A549 (cell line): ENCODE measurements at regions not wholly inside any gene's neighbourhood (a gene's known extent, or its start where the extent isn't known, plus 50 kb on each side); places are given as distances from the start of the nearest gene placed in this dataset.

Experiments
- ATAC-seq, 2 experiments: fragments of 200-7000 bp in 1 of 2; fragments of >200 bp in 1 of 2; cut with Nextera tagmentation in 1 of 2; cut with Tn5 transposase in 1 of 2; 3 replicates each; pipeline versions ENCODE4 v1.8.0 to v1.9.1; 2018 to 2020; ENCODE audit warnings: mild to moderate bottlenecking in 1 of 2, moderate library complexity in 1 of 2
- CTCF ChIA-PET: fragments of 300-600 bp; sonication (Branson Sonifier 250); formaldehyde crosslinking; extraction: SDS; loops from one replicate; lab custom pipeline; 2021; ENCODE audit warnings: antibody characterized with exemption, inconsistent platforms; lab: Yijun Ruan, JAX
- POLR2A ChIA-PET: fragments of 350-600 bp; formaldehyde crosslinking; extraction: SDS; loops from one replicate; lab custom pipeline; 2021; ENCODE audit warnings: antibody characterized with exemption, inconsistent platforms; lab: Yijun Ruan, JAX
- DNase-seq, 2 experiments: peaks; one replicate each; pipeline versions ENCODE4 v3.0.0 to v3.0.0-alpha.2; 2011 to 2016; ENCODE audit warnings: low read depth in 1 of 2, low spot score in 1 of 2
- FAIRE-seq: peaks from 2 replicates; lab custom pipeline; 2011; peaks lifted over from hg19 to GRCh38; lab: Jason Lieb, UNC
- H3K27ac ChIP-seq, 2 experiments: fragments of >200 bp; sonication (Bioruptor Twin); formaldehyde crosslinking; 3 replicates each; pipeline ENCODE4 v1.5.1; 2016 to 2017
- H3K4me1 ChIP-seq: fragments of >200 bp; sonication (Bioruptor Twin); formaldehyde crosslinking; 3 replicates; pipeline ENCODE4 v1.6.1; 2016
- H3K4me2 ChIP-seq: fragments of >200 bp; sonication (Bioruptor Twin); formaldehyde crosslinking; 3 replicates; pipeline ENCODE4 v1.6.1; 2016
- H3K4me3 ChIP-seq: fragments of >200 bp; sonication (Bioruptor Twin); formaldehyde crosslinking; 3 replicates; pipeline ENCODE4 v1.5.1; 2016
- H3K9me3 ChIP-seq: fragments of >200 bp; sonication (Bioruptor Twin); formaldehyde crosslinking; 3 replicates; pipeline ENCODE4 v1.6.1; 2016
- BHLHE40 ChIP-seq: IDR thresholded peaks from 2 replicates; pipeline ENCODE4 v1.6.1; 2012; ENCODE audit warnings: low read depth, low read length, inconsistent platforms
- CEBPB ChIP-seq, 2 experiments: fragments of >200 bp in 1 of 2; sonication (Bioruptor Twin) in 1 of 2; formaldehyde crosslinking in 1 of 2; IDR thresholded peaks; 2 replicates each; pipeline ENCODE4 v1.6.1; 2012 to 2016
- CHD2 ChIP-seq: fragments of 150-350 bp; IDR thresholded peaks from 2 replicates; pipeline ENCODE4 v1.6.1; 2014; ENCODE audit warnings: low read length; ENCODE audit not compliant: partially characterized antibody
- CHD4 ChIP-seq: fragments of 200-600 bp; sonication (generic); IDR thresholded peaks from 2 replicates; pipeline ENCODE4 v1.6.1; 2016; ENCODE audit warnings: antibody characterized with exemption, mild to moderate bottlenecking, borderline replicate concordance
- EHMT2 ChIP-seq: fragments of 200-600 bp; sonication (generic); IDR thresholded peaks from 2 replicates; pipeline ENCODE4 v1.6.1; 2016; ENCODE audit warnings: antibody characterized with exemption, low read depth, mild to moderate bottlenecking, moderate library complexity
- FOSL2 ChIP-seq, 2 experiments: fragments of 450-650 bp in 1 of 2; fragments of >200 bp in 1 of 2; sonication (Bioruptor Twin) in 1 of 2; formaldehyde crosslinking; IDR thresholded peaks; 2 replicates each; pipeline versions ENCODE4 v1.5.0 to v1.6.1; 2016 to 2020; ENCODE audit warnings: mild to moderate bottlenecking in 1 of 2, moderate library complexity in 1 of 2
- GATA3 ChIP-seq: IDR thresholded peaks from 2 replicates; pipeline ENCODE4 v1.6.1; 2012; ENCODE audit warnings: borderline replicate concordance
- HDAC2 ChIP-seq: fragments of 200-600 bp; sonication (generic); IDR thresholded peaks from 2 replicates; pipeline ENCODE4 v1.6.1; 2016
- HEYL ChIP-seq: fragments of 250-450 bp; sonication (Bioruptor Pico); IDR thresholded peaks from 2 replicates; pipeline ENCODE4 v1.8.0; 2021; ENCODE audit warnings: mild to moderate bottlenecking, moderate library complexity
- JUNB ChIP-seq: fragments of >200 bp; sonication (Bioruptor Twin); formaldehyde crosslinking; IDR thresholded peaks from 2 replicates; pipeline ENCODE4 v1.6.1; 2016
- MAFK ChIP-seq: fragments of 450-650 bp; IDR thresholded peaks from 2 replicates; pipeline ENCODE4 v1.6.1; 2014; ENCODE audit not compliant: partially characterized antibody
- NFE2L2 ChIP-seq: fragments of 150-350 bp; conservative IDR thresholded peaks from 2 replicates; pipeline ENCODE4 v1.6.1; 2014; ENCODE audit warnings: low read length
- PHF8 ChIP-seq: fragments of 200-600 bp; sonication (generic); IDR thresholded peaks from 2 replicates; pipeline ENCODE4 v1.6.1; 2016; ENCODE audit warnings: low read depth, mild to moderate bottlenecking, antibody characterized with exemption, moderate library complexity, borderline replicate concordance
- POLR2A ChIP-seq: IDR thresholded peaks from 2 replicates; pipeline ENCODE4 v1.6.1; 2012; ENCODE audit warnings: mild to moderate bottlenecking, low read length
- RCOR1 ChIP-seq: fragments of 150-350 bp; IDR thresholded peaks from 2 replicates; pipeline ENCODE4 v1.6.1; 2014; ENCODE audit warnings: antibody characterized with exemption, low read length, low read depth
- ZC3H11A ChIP-seq: fragments of 450-650 bp; IDR thresholded peaks from 2 replicates; pipeline ENCODE4 v1.6.1; 2014; ENCODE audit warnings: antibody characterized with exemption, mild to moderate bottlenecking
- WGBS: methylation state at CpG from one replicate; pipeline ENCODE4 v1.1.6; 2017; ENCODE audit errors: missing lambda C conversion rate; 5-methylcytosine and 5-hydroxymethylcytosine counted together
- TF ChIP-seq, protein P1 (sequence below): fragments of 450-650 bp; IDR thresholded peaks from 2 replicates; pipeline ENCODE4 v1.6.1; 2014; ENCODE audit warnings: antibody characterized with exemption
- TF ChIP-seq, protein P2 (sequence below): IDR thresholded peaks from 2 replicates; pipeline ENCODE4 v1.6.1; 2012; ENCODE audit warnings: low read depth, borderline replicate concordance
- TF ChIP-seq, protein P3 (sequence below): fragments of 250-450 bp; sonication (Bioruptor Pico); IDR thresholded peaks from 2 replicates; pipeline ENCODE4 v1.5.0; 2021; ENCODE audit warnings: mild to moderate bottlenecking, moderate library complexity, borderline replicate concordance
- TF ChIP-seq, protein P4 (sequence below): fragments of 150-350 bp; IDR thresholded peaks from 2 replicates; pipeline ENCODE4 v1.6.1; 2014; ENCODE audit warnings: low read depth, mild to moderate bottlenecking, low read length
- TF ChIP-seq, protein P5 (sequence below): fragments of >200 bp; sonication (Bioruptor Twin); formaldehyde crosslinking; IDR thresholded peaks from 3 replicates; pipeline ENCODE4 v1.6.1; 2016

DNA sequence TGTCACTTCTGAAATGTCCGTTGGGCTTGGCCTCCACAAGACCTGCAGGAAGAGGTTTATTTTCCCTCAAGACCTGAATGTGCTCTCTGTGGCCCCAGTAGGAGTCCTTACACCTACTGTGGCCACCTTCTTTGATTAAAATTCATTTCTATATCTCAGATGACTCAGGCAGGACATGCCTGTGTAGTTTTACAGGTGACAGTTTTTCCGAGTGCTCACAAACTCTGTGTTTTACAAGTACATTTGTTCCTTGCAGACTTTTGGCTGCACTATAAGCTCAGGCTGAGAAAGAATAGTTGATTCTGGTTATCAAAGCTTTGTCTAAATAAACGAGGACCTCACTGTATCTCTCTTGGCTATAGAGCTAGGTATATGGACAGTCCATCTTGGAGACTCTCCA, 257.1 kb downstream of the MAP2K4 start:
- TF ChIP-seq, protein P1, sequence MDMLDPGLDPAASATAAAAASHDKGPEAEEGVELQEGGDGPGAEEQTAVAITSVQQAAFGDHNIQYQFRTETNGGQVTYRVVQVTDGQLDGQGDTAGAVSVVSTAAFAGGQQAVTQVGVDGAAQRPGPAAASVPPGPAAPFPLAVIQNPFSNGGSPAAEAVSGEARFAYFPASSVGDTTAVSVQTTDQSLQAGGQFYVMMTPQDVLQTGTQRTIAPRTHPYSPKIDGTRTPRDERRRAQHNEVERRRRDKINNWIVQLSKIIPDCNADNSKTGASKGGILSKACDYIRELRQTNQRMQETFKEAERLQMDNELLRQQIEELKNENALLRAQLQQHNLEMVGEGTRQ = no peak
- TF ChIP-seq HDAC2 (no peak), PHF8 (no peak), CHD2 (no peak), CHD4 (no peak)
- TF ChIP-seq, protein P2, sequence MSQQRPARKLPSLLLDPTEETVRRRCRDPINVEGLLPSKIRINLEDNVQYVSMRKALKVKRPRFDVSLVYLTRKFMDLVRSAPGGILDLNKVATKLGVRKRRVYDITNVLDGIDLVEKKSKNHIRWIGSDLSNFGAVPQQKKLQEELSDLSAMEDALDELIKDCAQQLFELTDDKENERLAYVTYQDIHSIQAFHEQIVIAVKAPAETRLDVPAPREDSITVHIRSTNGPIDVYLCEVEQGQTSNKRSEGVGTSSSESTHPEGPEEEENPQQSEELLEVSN = no peak
- peaks cover 9% of the 10 kb centered on the region for H3K4me1 ChIP-seq
- WGBS = 42% methylated on average over 3 of the region's 3 CpGs
- ChIA-PET CTCF (interaction anchor here (0.9 kb wide), 1 partner anchor 22 kb away, joined by 3 read pairs; no protein-coding TSS in a partner anchor), POLR2A (no interaction called here)
- no peak overlapping the region for H3K27ac ChIP-seq
- no peak overlapping the region for H3K4me3 ChIP-seq
- H3K4me2 ChIP-seq = no peak overlapping the region
- FAIRE-seq = no peak
- peaks cover 14% of the 10 kb centered on the region for H3K9me3 ChIP-seq
- no peak for ATAC-seq
- no peak for DNase-seq

DNA sequence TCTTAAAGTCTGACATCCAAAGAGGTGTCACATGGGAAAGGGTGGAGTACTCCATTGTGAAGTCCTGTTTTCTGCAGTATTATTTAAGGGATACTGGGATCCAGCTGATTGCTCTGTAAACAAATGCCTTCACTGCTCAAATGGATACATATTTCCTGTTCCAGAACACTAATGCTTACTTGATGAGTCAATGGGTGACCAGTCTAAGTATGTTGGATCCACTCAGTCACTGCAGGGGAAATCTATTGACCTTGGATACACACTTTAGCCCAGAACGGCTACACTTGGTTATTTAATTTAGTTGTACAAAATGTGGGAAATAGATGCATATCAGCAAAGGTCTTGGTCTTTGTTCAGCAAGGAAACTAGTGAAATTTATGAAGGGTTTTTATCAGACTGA, 261.4 kb downstream of the MAP2K4 start:
- POLR2A ChIA-PET = no interaction called here
- ATAC-seq = peak; percentile 64 to 87; a peak in 5 of 6 replicates
- DNase-seq = peak; percentile 8 to 64
- CTCF ChIA-PET = interaction anchor here (1.5 kb wide), 1 partner anchor 385 kb away, joined by 6 read pairs; no protein-coding TSS in a partner anchor
- H3K9me3 ChIP-seq = no peaks in the 10 kb centered on the region
- no peak overlapping the region for H3K4me3 ChIP-seq
- H3K27ac ChIP-seq = peak overlapping the region; percentile 34 to 45; a peak in 3 of 6 replicates
- TF ChIP-seq, protein P3, sequence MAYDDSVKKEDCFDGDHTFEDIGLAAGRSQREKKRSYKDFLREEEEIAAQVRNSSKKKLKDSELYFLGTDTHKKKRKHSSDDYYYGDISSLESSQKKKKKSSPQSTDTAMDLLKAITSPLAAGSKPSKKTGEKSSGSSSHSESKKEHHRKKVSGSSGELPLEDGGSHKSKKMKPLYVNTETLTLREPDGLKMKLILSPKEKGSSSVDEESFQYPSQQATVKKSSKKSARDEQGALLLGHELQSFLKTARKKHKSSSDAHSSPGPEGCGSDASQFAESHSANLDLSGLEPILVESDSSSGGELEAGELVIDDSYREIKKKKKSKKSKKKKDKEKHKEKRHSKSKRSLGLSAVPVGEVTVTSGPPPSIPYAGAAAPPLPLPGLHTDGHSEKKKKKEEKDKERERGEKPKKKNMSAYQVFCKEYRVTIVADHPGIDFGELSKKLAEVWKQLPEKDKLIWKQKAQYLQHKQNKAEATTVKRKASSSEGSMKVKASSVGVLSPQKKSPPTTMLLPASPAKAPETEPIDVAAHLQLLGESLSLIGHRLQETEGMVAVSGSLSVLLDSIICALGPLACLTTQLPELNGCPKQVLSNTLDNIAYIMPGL (CRISPR knock-in tag) = no peak
- TF ChIP-seq POLR2A (no peak), RCOR1 (no peak), EHMT2 (no peak), JUNB (peak; percentile 48; the same call in 1 of the 2 replicates), GATA3 (peak; percentile 31; the same call in 1 of the 2 replicates), FOSL2 (IDR thresholded peaks at IDR 0.05) (0 out of 2 replicates have a peak, but pooled peaks have one; percentile 10), FOSL2 (CRISPR knock-in tag; IDR thresholded peaks at IDR 0.05) (peak; percentile 64), HEYL (no peak), MAFK (no peak), ZC3H11A (no peak)
- TF ChIP-seq, all 56 proteins: peak for 3
- peak overlapping the region; percentile 30; the same call in 2 of the 3 replicates for H3K4me2 ChIP-seq
- peaks cover 9% of the 10 kb centered on the region for H3K4me1 ChIP-seq
- 13% methylated on average over 1 of the region's 1 CpG for WGBS
- FAIRE-seq = no peak

DNA sequence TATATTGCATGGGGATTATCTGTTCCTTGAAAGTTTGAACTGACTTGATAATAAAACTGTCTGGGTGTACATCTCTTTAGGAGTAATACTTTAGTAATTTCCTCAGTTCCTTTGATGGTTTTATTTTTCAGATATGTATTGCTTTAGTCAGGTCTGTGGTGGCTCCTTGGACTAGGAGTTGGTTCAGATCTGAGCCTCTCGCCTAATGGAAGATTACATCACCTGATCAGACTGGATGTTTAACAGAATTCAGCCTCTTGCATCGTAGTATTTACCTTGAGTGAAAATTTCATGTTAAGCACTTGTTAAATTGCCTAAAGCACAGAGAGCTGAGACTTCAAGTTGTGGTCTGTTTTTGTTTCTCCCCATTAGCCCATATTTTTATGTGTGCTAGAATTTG, 267.3 kb downstream of the MAP2K4 start:
- no peak for DNase-seq
- no peak for FAIRE-seq
- ChIA-PET POLR2A (no interaction called here), CTCF (no interaction called here)
- H3K27ac ChIP-seq = no peak overlapping the region; a peak in 1 of 6 replicates
- TF ChIP-seq, protein P4, sequence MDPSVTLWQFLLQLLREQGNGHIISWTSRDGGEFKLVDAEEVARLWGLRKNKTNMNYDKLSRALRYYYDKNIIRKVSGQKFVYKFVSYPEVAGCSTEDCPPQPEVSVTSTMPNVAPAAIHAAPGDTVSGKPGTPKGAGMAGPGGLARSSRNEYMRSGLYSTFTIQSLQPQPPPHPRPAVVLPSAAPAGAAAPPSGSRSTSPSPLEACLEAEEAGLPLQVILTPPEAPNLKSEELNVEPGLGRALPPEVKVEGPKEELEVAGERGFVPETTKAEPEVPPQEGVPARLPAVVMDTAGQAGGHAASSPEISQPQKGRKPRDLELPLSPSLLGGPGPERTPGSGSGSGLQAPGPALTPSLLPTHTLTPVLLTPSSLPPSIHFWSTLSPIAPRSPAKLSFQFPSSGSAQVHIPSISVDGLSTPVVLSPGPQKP = no peak
- TF ChIP-seq BHLHE40 (no peak), RCOR1 (no peak), NFE2L2 (no peak), CEBPB (IDR thresholded peaks at IDR 0.05) (no peak), HEYL (no peak)
- TF ChIP-seq, protein P2 = no peak
- TF ChIP-seq, protein P5, sequence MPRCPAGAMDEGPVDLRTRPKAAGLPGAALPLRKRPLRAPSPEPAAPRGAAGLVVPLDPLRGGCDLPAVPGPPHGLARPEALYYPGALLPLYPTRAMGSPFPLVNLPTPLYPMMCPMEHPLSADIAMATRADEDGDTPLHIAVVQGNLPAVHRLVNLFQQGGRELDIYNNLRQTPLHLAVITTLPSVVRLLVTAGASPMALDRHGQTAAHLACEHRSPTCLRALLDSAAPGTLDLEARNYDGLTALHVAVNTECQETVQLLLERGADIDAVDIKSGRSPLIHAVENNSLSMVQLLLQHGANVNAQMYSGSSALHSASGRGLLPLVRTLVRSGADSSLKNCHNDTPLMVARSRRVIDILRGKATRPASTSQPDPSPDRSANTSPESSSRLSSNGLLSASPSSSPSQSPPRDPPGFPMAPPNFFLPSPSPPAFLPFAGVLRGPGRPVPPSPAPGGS = no peak
- no peak overlapping the region for H3K4me3 ChIP-seq
- H3K4me2 ChIP-seq = peak overlapping the region; percentile 19; the same call in 1 of the 3 replicates
- 32% methylated on average over 2 of the region's 2 CpGs for WGBS
- no peaks in the 10 kb centered on the region for H3K9me3 ChIP-seq
- ATAC-seq = no peak
- H3K4me1 ChIP-seq = peaks cover 6% of the 10 kb centered on the region; the same call in 2 of the 3 replicates
